Esophagus (tissue), 2 donors: ENCODE measurements at regions not wholly inside any gene's neighbourhood (a gene's known extent, or its start where the extent isn't known, plus 50 kb on each side); places are given as distances from the start of the nearest gene placed in this dataset.

Experiments
- H3K27ac ChIP-seq, 2 donors: one replicate each; pipeline ENCODE4 v1.5.1; 2013; ENCODE audit warnings: low read depth in 2 of 2, mild to moderate bottlenecking in 2 of 2, inconsistent platforms in 1 of 2, low read length in 1 of 2, moderate library complexity in 1 of 2
- H3K27me3 ChIP-seq, 2 donors: one replicate each; pipeline ENCODE4 v1.6.1; 2013; ENCODE audit warnings: low read length in 2 of 2, control low read depth in 1 of 2, mild to moderate bottlenecking in 1 of 2; ENCODE audit not compliant: insufficient read depth in 2 of 2, control insufficient read depth in 1 of 2
- H3K36me3 ChIP-seq, 2 donors: one replicate each; pipeline ENCODE4 v1.6.1; 2013; ENCODE audit warnings: low read length in 1 of 2; ENCODE audit not compliant: control insufficient read depth in 2 of 2, insufficient read depth in 2 of 2
- H3K4me1 ChIP-seq, 2 donors: one replicate each; pipeline ENCODE4 v1.6.1; 2013; ENCODE audit warnings: low read length in 1 of 2; ENCODE audit not compliant: control insufficient read depth in 2 of 2, insufficient read depth in 2 of 2
- H3K4me3 ChIP-seq, 2 donors: one replicate each; pipeline ENCODE4 v1.5.1; 2013; ENCODE audit warnings: low read length in 2 of 2, mild to moderate bottlenecking in 2 of 2, low read depth in 1 of 2, moderate library complexity in 1 of 2
- H3K9me3 ChIP-seq, 2 donors: one replicate each; pipeline ENCODE4 v1.6.1; 2013; ENCODE audit warnings: mild to moderate bottlenecking in 2 of 2, low read depth in 1 of 2, low read length in 1 of 2, moderate library complexity in 1 of 2; ENCODE audit not compliant: control insufficient read depth in 2 of 2, insufficient read depth in 1 of 2
- WGBS, 2 donors: extraction: QIAGEN DNeasy Blood & Tissue Kit; methylation state at CpG; one replicate each; pipeline ENCODE4 v1.1.7; 2013; 5-methylcytosine and 5-hydroxymethylcytosine counted together
- donor health status: healthy with polysubstance abuse.
- donor health status: Bipolar disorder and iron deficiency.

DNA sequence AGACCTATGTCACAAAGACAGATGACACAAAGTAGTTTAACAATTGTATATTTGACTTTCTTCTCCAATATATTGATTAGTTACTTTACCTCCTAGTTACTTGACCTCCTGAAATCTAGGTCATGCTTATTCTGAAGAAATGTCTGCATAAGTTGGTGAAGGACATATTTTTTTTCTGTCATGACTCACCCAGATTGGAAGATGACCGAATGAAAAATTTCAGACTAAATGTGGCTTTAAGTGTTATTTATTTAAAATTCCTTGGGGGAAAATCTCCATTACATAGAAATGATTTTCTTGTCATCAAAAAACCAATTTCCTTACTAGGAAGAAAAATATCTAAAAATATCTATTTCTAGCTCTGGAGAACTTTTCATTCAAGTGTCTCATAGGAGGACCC is 217.1 kb downstream of the POSTN start:
- Histone ChIP-seq H3K27me3 (no peaks in the 10 kb centered on the region), H3K27ac (no peak overlapping the region), H3K9me3 (no peaks in the 10 kb centered on the region), H3K4me3 (no peak overlapping the region), H3K36me3 (no peaks in the 10 kb centered on the region), H3K4me1 (no peaks in the 10 kb centered on the region)
- WGBS, 2 donors = 64 to 69% methylated on average over 1 of the region's 1 CpG

DNA sequence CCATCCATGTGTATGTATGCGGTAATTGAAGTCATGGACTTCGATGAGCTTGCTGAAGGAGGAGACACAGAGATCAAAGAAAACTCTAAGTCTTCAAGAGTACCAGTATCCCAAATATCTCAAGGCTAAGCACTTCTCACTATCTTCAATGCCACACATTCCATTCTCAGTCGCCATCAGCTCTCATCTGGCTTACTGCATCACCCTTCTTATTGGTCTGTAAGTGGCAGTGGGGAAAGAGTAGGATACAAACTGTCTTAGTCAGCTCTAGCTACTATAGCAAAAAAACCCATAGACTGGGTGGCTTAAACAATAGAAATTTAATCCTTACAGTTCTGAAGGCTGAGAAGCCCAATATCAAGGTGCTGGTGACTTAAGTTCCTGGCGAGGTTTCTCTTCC is 218.7 kb downstream of the POSTN start:
- no peaks in the 10 kb centered on the region for H3K27me3 ChIP-seq
- WGBS, 2 donors = 83 to 88% methylated on average over 4 of the region's 4 CpGs

DNA sequence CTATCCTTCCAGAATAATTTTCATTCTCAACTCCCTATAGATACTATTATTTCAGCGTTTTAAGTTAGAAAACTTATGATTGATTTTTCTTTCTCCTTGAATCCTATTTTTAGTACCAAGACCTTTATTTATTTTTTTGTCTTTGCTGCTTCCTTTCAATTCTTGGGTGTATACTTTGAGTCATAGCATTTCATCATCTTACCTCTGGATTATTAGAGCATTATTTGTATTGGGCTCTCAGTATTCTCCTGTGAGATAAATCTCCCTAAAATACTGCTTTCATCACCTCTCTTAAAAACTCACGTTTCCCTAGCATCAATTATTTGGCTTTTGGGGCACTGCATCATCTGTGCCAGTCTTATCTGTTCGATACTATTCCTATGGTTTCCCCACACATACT is 222.8 kb downstream of the POSTN start:
- Histone ChIP-seq H3K9me3 (peaks cover 0 to 2% of the 10 kb centered on the region in 2 donors), H3K27ac (no peak overlapping the region), H3K4me3 (no peak overlapping the region), H3K4me1 (no peaks in the 10 kb centered on the region), H3K36me3 (no peaks in the 10 kb centered on the region), H3K27me3 (no peaks in the 10 kb centered on the region)
- 72 to 84% methylated on average over 3 of the region's 3 CpGs for WGBS, 2 donors

More for the DNA sequence above, 218.7 kb downstream of the POSTN start:
- no peaks in the 10 kb centered on the region for H3K4me1 ChIP-seq
- no peak overlapping the region for H3K4me3 ChIP-seq
- H3K36me3 ChIP-seq = no peaks in the 10 kb centered on the region
- H3K9me3 ChIP-seq = peaks cover 0 to 2% of the 10 kb centered on the region in 2 donors
- no peak overlapping the region for H3K27ac ChIP-seq

DNA sequence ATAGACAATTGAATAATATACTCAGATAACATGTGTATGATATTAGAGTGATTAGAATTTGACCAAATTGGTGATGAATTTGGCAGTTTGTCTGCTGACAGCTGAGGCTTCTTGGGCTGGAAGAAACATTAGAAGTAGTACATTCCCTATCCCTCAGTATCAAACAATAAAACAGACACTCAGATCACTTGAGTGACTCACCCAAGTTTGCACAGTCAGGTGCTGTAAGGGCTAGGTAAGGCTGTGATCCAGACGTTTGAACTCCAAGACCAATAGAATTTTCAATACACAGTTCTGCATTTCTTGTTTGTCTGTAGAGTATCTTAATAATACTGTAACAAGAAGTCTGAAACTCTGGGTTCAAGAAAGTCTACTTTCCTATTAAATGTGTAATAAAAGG is 223.5 kb downstream of the POSTN start:
- 40 to 48% methylated on average over 1 of the region's 1 CpG for WGBS, 2 donors
- Histone ChIP-seq H3K27ac (no peak overlapping the region), H3K9me3 (peaks cover 0 to 2% of the 10 kb centered on the region in 2 donors), H3K4me3 (no peak overlapping the region), H3K27me3 (no peaks in the 10 kb centered on the region), H3K4me1 (no peaks in the 10 kb centered on the region), H3K36me3 (no peaks in the 10 kb centered on the region)

DNA sequence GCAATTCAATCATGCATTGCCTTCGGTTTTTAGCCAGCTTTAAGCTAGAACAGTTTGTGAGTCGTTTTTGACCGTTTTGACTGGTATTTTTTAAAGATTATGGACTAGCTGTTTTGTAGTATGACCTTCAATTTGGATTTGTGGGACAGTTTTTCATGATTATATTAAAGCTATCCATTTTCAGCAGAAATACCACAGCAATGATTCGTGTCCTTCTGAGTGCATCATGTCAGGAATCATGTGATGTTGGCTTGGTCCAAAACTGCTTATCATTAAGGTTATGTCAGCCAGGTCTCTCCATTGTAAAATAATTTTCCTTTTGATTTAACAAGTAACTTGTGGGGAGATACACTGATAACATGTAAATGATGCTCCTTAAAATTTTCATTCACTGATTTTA is 229.0 kb downstream of the POSTN start:
- Histone ChIP-seq H3K4me3 (no peak overlapping the region), H3K9me3 (no peaks in the 10 kb centered on the region), H3K27me3 (no peaks in the 10 kb centered on the region), H3K36me3 (no peaks in the 10 kb centered on the region), H3K27ac (no peak overlapping the region), H3K4me1 (no peaks in the 10 kb centered on the region)
- WGBS, 2 donors = 27 to 40% methylated on average over 4 of the region's 4 CpGs

DNA sequence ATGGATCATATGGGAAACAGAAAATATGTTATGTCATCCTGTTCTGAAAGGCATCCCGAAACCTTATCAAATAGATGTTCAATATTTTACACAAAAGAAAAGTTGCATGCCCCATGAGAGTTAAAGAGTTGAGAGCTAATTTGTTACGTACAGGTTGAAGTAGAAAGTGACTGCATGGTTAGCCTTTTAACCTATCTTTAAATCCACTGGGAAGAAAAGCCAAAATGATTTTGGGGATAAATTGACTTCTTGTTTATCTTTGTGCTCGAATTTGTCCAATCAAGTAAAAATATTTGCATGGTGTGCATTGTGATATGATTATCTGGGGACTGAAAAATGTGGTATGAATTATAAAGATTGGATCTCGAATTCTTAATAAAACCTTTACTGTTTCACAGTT is 230.1 kb downstream of the POSTN start:
- WGBS, 2 donors = 65 to 73% methylated on average over 4 of the region's 4 CpGs
- Histone ChIP-seq H3K4me1 (no peaks in the 10 kb centered on the region), H3K36me3 (no peaks in the 10 kb centered on the region), H3K4me3 (no peak overlapping the region), H3K27me3 (no peaks in the 10 kb centered on the region), H3K9me3 (no peaks in the 10 kb centered on the region), H3K27ac (no peak overlapping the region)

DNA sequence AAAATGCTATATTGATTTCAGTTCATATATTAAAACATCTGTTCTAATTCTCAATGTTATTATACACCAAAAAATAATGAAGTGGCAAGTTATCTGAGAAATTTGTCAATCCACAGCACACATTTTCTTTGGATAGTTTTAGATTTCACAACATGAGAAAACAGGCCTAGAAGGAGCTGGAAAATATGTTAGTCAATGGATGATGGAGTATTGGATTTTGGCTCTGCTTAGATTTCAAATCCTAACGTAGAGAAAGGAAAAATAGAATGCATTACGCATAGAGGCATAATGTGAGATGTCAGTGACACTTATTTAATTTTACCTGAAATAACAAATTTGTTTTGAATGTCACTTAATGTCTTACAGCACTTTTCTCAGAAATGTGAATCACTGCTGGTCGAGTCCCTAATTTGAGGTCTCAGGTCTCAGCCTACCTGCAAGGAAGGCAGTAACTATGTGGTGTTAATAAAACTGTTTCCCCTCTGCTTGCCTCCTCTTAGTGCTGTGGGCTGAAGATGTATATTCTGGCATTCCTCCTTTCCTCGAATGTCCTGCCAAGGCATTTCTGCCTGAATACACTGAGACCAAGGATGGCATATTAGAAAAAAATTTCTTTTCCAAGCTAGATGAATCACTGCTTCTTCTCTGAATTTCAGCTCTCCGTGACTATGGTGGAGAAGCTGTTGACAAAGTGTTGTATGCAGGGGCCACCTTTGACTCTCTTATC is 232.4 kb downstream of the POSTN start:
- Histone ChIP-seq H3K36me3 (no peaks in the 10 kb centered on the region), H3K4me1 (no peaks in the 10 kb centered on the region), H3K27ac (no peak overlapping the region), H3K27me3 (no peaks in the 10 kb centered on the region), H3K9me3 (no peaks in the 10 kb centered on the region), H3K4me3 (no peak overlapping the region)
- 73 to 81% methylated on average over 5 of the region's 5 CpGs for WGBS, 2 donors

DNA sequence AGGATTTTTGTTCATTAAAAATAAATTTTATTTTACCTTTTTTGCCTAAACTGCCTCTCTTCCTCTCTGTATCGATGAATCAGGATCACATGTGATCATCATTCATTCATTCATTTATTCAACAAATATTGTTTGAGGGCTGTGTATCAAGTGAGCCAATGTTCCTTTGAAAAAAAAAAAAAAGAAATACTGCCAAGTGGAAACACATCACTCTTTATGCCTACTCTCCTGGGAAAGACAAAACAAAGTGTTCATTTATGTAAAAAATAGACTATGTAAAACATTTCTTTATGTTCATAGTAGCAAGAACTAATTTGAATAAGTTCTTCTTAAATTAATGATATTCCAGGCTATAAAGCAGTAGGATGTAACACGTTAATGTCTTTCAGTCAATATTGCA is 233.1 kb downstream of the POSTN start:
- no peak overlapping the region for H3K4me3 ChIP-seq
- no peaks in the 10 kb centered on the region for H3K4me1 ChIP-seq
- H3K9me3 ChIP-seq = no peaks in the 10 kb centered on the region
- no peak overlapping the region for H3K27ac ChIP-seq
- 84% methylated on average over 2 of the region's 2 CpGs for WGBS, 2 donors
- no peaks in the 10 kb centered on the region for H3K36me3 ChIP-seq
- no peaks in the 10 kb centered on the region for H3K27me3 ChIP-seq

DNA sequence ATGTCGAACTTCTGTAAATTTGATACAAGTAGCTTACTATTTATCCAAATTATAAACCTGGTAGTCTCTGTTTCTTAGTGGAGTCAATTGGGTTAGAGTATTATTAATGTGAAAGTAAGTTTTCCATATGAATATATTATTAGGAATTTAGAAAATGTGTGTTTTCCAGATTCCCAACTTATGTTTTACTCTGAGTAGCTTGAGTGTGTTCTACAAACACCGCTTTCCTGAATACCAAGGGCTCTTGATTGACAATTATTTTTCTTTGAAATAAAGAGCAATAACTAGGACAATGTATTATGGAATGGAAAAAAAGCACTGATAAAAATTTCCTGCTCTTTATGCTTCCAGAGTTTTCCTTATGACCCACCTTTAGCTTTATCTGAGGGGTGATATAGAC is 233.6 kb downstream of the POSTN start:
- Histone ChIP-seq H3K27ac (no peak overlapping the region), H3K36me3 (no peaks in the 10 kb centered on the region), H3K9me3 (no peaks in the 10 kb centered on the region), H3K27me3 (no peaks in the 10 kb centered on the region), H3K4me3 (no peak overlapping the region), H3K4me1 (no peaks in the 10 kb centered on the region)
- 82 to 93% methylated on average over 2 of the region's 2 CpGs for WGBS, 2 donors

DNA sequence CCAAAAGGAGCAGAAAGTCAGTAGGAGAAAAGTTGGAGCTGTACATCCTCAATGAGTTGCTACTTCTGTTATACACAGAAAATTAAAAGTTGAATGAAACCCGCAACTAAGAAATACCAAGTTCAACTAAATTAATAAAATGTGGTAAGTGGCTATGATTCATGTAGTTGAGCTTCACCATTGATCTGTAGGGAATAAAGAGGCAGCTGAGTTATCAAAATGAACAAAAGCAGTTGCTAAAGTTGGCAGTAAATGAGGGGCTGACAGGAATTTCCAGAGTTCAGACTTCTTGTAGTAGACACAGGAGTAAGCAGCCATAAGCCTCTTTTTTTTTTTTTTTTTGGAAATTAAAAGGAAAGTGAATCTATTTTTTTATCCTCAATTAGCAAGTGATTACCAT is 234.6 kb downstream of the POSTN start:
- H3K4me1 ChIP-seq = no peaks in the 10 kb centered on the region
- no peaks in the 10 kb centered on the region for H3K36me3 ChIP-seq
- no peaks in the 10 kb centered on the region for H3K27me3 ChIP-seq
- H3K4me3 ChIP-seq = no peak overlapping the region
- H3K27ac ChIP-seq = no peak overlapping the region
- WGBS, 2 donors = 83 to 90% methylated on average over 1 of the region's 1 CpG
- H3K9me3 ChIP-seq = no peaks in the 10 kb centered on the region
